Renal pelvis (tissue), 1 donor: ENCODE measurements at regions not wholly inside any gene's neighbourhood (a gene's known extent, or its start where the extent isn't known, plus 50 kb on each side); places are given as distances from the start of the nearest gene placed in this dataset.
"Not testable (repeated sequence)": the region's sequence is repeated elsewhere in the genome, so short reads cannot be mapped to it uniquely, and the experiment has no call there.

Experiments
- DNase-seq: peaks from one replicate; pipeline ENCODE4 v3.0.0-alpha.2; 2013

DNA sequence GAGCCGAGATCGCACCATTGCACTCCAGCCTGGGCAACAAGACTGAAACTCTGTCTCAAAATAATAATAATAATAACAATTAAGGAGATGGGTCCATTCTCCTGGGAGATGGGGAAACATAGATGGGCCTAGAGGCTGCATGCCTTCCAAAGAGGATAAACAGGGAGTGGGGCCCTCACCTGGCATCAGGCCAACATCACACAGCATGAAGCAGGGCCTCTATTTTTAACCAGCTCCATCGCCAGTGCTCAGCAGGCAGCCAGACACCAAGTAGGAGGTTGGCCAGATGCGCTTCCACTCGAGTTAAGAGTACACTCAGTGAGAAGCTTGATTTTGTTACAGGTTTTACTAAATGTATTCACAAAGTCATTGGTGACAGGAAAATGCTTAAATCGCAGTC lies 352.0 kb downstream of the RRAGC start:
- DNase-seq = no peak

DNA sequence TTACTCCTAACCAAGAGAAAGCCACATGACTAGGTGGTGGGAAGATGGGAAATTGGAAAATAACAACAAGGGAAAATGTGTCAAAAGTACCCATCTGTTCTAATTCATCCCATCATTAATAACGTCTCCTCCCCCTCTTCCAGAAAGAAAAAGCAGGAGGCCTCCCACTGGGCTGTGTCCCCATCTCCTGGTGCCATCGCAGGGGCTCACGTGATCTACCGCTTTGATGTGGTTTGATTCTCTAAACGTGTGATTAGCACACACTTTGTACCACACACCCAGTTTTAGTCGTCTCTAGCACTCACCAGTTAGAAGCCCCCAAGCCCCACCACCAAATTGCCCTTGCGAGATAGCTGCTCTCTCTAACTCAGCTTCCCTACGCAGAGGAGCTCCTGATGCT lies 353.6 kb downstream of the RRAGC start:
- no peak for DNase-seq

DNA sequence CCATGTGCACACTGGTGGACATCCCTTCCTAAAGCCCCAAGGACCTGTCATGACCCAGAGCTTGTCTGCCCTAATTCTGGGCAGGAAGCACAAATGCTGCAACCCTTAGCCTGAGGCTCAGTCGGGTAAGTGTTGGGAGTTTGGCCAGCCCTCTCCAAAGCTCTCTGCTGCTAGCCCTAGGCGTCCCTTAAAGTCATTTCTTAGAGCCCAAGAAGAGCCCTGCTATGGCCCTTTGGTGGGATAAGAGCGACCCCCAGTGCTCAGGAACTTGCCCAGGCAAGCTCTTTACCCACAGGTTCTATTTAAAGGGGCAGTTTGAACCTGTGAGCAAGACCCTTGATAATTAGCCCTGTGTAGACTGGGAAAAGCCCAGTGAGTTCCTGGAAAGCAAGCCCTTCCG lies 356.8 kb downstream of the RRAGC start:
- DNase-seq = no peak

DNA sequence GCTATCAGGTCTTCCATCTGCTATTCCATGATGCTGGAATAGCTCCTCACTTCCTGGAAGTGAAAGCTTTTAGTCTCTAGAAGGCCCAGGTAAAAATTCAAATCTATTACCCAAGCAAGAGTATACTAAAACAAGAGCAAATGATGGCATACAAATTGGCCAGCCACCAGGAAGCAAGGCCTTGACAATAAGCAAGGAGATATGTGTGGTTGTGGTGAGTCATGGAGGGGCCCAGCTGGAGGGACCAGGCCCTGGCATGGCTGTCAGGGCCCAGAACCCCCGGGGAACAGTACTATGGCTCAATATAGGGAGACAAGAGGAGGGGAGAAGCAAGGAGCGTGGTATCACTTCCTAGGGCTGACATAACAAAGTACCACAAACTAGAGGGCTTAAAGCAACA lies 358.7 kb downstream of the RRAGC start:
- DNase-seq = no peak

DNA sequence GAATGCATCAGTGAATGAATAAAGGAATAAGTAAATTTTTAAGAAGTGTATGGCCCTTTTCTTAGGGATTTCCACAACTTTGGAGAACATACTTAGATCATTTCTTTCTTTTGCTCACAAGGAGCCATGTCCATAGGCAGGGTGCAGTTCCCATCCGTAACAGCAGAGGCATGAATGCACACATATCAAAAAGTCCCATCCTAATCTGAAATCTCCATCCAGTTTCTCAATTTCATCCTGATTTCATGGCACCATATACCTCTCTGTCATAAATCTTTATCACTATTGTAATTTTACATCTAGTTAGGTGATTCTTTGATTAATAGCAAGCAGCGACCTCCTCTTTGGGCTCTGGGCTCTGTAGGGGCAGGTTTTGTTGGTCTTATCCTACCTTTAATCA lies 359.2 kb downstream of the RRAGC start:
- no peak for DNase-seq

DNA sequence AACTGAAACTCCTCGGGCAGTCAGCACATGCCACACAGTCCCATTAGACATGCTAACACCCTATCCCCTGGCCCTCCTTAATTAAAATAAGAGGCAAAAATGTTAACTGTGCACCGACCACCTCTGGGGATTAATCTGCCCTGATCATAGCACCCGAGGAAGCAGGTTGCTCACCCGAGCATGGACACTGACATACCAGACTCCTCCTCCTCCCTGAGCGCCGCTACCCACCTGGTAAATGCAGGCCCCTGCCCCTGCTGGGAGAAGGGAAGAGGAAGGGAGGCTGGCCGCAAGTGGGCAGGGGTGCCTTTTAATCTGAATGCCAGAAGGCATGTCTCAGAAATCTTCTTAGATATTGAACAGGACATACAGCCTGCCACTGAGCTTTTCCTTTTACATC lies 360.9 kb downstream of the RRAGC start:
- DNase-seq = no peak

DNA sequence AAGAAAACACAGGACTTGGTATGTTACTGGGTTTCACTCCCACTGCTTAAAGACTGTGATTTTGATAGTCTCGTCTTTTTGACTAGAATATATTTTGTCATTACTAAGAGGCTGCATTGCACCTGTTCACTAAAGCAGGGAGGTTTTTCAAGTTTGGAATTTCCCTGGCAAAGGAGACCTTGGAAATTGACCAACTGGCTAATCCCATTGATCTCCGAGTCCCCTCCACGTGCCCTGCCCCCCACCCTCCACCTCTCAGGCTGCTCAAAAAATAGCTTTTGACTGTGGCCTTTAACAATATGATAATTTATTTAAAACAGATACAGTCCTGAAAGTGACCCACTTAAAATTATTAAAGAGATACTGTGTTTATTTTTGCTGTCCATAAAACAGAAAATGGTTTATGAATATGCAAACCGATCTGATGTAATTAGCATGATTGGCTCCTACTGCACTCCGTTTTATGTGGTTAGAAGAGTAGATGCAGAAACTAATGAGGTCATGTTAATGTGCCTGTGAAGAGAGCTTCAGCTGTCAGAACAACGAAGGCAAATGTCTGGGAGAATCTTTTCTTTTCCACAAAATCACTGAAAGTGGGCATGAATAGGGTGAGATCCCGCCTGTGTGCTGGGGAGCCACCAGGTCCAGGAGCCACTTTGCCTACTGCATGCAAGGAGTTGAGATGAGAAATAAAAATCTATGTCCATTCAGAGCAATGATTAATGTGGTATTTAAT lies 361.5 kb downstream of the RRAGC start:
- DNase-seq = no peak

DNA sequence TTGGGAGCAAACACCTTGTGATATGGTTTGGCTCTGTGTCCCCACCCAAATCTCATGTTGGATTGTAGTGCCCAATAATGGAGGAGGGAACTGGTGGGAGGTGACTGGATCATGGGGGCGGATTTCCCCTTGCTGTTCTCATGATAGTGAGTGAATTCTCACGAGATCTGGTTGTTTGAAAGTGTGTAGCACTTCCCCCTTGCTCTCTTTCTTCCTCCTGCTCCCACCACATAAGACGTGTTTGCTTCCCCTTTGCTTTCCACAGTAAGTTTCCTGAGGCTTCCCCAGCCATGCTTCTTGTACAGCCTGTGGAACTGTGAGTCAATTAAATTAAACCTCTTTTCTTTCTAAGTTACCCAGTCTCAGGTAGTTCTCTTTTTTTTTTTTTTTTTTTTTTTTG lies 366.3 kb downstream of the RRAGC start:
- not testable (repeated sequence) for DNase-seq

DNA sequence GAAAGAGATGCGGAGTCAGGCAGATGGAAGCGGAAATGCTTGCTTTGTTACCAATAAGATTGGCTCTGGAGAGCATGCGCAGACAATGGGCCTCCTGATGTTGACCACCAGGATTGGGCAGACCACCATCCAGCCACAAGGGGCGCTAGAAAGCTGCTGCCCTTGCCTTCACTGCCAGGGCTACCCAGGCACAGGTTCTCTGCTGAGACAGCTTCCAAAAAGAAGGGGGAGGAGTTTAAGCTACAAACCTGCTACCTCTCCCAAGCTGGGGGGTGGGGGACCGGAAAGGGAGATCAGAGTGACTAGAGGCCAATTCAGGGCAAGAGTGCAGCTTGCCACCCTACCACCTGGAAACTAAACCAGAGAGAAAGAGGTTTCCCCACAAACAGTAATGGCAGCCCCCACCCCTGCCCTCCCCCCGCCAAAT lies 369.7 kb downstream of the RRAGC start:
- DNase-seq = no peak

DNA sequence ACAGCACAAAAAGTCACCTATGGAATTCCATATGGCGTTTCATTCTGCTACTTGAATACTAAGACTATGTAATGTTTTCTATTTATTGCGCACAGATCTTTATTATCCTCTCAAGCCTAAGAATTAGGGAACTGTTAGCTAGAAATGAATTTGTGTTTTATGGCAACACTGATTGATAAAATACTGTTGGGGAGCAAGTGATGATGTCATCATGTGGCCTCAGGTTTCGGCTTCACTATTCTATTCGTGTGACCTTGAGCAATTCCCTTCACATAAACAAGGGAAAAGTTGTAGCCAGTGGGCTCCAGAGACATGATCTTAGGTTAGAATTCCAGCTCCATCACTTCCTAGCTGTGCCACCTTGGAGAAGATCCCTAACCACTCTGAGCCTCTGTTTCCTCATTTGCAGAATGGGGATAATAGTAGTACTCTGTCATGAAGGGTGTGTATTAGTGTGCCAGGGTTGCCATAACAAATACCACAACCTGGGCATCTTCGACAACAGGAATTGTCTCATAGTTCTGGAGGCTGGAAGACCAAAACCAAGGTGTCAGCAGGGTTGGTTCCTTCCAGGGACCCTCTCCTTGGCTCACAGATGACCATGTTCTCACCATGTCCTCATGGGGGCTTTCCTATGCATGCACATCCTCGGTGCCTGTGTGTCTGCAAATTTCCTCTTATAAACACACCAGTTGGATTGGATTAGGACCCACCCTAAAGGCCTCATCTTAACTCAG lies 371.2 kb downstream of the RRAGC start:
- DNase-seq = no peak

DNA sequence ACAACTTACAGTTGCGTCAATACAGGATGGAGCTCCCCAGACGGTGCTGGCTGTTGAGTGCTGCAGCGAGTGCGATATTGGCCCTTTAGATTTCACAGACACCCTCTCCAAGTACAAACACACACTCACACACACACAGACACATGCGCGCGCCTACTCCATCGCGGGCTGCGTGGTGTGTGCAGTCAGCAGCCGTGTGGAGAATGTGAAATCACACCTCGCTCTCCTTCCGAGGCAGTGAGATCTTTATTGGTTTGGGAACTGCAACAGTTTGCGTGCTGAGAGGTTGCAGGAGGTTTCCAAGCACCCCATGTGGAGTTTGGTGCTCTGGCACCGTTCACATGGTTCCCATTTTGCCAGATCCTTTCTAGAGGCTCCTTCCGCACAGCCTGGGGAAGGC lies 372.2 kb downstream of the RRAGC start:
- no peak for DNase-seq

DNA sequence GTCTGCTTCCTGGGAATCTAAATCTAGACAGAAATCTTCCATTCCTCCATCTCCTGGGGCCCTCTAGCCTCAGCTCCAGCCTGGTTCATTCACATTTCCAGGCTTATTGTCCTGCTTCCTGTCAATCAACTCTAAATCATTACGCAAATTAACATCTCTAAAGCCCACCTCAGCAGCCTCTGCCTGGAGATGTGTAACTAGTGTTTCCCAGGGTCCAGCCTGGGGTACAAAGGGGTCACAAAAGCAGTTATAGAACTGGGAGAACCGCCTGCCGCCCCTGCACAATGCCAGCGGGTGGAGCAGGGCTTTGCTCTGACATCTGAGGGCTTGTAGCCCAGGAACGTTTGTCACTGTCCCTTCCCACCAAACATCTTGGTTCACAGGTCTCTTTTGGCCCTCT lies 373.5 kb downstream of the RRAGC start:
- DNase-seq = no peak

DNA sequence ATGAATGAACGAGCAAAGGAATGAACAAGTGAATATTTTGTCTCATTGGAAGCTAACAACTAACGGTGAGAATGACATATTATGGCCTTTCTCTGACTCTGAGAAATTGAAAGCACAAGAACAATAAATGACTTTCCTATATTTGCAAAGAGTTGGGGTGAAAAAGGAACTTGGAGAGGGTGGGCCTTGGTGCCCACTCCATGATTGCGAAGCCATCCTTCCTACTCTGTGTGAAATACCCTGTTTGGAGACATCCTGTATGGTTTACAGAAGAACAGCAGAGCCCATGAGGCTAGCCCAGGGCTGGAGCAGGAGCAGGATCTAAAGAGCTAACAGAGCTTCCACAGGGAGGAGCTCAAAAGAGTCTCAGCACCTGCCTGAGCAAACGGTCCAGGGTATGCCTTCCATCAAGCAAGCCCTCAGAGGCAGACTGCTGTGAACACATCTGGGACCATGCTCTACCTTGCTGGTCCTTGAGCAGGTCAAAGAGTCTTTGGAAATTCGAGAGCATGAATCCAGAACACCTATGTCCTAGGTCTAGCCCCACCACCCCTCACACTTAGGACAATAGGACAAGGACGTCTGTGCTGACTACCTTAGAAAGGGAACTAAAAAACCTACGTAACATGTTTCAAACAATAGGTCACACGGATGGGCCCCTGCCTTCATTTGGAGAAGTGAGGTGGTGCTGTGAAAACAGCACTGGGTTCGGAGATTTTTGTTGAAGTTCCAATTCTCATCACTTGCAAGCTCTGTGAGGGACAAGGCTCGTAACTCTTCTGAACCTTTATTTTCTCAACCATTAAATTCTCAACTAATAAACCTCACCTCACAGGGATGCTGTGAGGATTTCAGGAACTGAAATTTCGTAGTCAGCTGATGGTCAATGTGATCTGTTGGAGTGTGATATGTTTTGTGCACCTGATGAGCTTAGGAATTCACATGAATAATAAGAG lies 377.4 kb downstream of the RRAGC start:
- DNase-seq = no peak

DNA sequence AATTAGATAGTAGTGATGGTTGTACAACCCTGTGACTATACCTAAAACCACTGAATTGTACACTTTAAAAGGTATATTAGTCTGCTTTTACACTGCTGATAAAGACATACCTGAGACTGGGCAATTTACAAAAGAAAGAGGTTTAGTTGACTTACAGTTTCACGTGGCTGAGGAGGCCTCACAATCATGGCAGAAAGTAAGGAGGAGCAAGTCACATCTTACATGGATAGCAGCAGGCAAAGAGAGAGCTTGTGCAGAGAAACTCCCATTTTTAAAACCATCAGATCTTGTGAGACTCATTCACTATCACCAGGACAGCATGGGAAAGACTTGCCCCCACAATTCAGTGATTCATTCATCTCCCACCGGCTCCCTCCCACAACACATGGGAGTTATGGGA lies 379.9 kb downstream of the RRAGC start:
- not testable (repeated sequence) for DNase-seq

DNA sequence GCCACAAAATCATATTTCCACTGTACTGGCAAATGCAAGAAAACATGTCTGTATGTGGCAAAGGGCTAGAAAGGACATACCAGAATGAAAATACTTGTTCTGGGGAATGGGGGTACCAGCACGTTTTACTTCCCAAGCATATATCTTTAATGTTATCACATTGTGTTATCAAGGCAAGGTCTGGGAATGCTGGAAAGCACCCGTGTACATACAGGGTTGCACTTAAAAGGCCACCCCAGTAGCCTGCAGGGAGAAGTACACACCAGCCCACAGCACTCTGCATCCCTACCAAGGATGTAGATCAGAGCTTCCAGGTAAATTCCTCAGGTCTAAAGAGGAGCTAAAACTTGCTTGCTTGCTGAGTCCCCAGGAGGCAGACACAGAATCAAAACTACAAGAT lies 381.8 kb downstream of the RRAGC start:
- no peak for DNase-seq

DNA sequence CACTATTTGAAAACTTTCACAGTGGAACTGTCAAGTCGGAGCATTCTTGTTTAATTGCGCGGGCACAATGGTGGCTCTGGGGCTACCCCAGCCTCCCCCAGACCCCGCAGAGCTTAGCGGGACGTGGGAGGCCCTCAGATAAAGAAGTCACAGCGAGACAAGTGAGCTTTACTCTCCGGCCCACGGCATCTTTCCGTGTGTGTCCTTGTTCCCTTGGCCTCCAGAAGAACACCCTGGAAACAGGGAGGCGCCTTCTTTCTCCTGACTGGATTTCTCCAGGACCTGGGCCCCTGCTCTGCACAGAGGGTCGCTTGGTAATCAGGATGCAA lies 382.8 kb downstream of the RRAGC start:
- DNase-seq = no peak

DNA sequence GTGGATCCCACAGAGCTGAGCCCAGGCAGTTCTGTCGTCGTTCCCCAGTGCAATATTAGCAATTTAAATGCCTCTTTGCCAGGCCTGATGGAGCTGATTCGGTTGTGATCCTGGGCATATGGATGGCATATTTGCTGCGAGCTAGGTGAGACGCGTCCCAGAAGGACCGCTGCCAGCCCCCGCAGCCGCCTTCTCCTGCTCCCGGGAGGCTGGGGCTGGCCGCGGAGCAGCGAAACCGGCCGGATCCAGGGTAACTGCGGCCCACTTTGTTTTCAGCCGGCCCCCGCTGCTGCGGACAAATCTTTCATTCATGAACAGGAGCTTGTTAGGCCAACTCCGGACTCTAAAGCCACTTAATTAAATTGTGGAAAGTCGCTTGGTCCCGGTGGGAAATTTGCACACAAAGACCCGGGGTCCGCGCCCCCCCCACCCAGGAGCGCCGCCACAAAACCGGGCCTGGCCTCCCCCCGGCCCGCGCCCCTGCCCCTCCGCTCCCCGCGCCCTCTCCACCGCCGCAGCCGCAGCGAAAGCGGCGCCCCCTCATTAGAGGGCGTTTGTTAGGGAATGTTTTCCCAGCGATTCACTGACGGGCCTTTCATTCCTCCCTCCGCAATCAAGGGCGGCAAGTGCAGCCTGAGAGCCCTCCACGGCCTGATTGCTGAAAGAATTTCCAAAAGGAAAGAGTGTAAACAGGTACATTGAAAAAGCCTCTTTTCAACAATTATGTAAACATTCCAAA lies 383.3 kb downstream of the RRAGC start:
- DNase-seq = no peak

DNA sequence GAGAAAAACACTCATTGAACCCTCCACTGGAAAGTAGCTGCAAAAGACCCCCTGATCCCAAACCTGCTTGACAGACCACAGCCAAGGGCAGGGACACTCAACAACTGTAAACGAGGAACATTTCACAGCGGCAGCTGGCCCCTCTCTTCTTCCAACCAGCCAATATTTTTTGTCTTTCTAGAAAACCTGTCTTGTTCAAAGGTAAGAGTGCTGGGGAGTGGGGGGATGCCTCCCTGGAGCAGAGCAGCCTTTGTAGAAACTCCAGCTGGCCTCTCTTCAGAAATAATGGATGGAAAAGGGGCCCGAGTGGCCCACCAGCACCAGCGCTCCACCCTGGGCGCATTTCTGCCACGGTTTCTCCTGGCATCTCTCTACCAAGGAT lies 384.0 kb downstream of the RRAGC start:
- DNase-seq = no peak

DNA sequence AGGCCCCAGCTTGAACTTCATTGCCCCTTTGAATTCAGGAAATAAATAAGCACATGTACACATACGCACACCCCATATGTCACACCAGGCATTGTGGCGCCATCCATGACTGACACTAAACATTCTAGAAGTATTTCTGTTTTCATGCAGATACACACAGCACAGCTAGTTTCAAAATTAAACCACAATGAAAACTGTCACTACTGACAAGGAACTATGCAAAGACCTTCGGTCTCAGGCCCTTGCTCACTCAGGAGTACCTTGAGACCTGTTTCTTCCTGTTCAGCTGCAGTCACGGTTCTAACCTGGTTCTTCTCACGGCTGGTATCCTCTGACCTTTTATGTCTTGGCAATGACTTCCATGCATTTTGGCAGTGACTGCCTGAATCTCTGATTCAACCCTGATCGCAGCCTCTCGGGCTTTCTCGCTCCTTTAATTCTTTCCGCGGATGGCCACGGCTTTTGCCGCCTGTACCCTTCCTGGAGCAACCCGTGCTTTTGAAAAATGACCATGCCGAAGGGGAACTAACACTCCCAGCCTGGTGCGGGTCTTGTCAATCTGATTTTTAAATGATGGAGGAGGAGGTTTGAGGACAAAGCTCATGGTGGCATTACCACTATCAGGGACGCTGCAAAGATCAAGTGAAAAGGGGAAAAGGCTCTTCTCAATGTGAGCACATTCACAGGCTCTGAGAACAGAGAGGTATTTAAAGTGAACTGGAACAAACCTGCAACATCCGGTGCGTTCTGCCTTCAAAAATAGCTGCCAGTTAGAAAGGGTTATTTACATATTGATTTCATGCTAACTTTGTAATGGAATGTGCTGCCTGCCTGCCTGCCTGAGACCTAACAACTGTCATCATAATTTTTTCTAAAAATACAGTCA lies 384.6 kb downstream of the RRAGC start:
- no peak for DNase-seq

DNA sequence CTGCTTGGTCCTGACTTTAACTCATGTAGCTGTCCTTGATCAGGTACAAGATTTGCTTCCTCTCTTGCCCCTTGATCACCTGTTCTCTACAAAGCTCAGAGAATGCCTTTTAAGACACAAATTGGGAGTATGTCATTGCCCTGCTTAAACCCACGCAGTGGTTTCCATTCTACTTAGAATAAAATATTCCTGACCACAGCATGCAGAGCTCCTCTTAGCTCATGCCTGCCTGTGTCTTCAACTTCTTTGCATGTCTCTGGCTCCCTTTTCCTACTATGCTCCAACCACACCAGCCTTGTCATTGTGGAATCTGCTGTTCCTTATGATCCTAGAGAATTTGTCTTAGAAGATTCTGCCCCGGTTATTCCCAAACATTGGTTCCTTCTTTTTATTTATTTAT lies 393.1 kb downstream of the RRAGC start:
- DNase-seq = no peak

DNA sequence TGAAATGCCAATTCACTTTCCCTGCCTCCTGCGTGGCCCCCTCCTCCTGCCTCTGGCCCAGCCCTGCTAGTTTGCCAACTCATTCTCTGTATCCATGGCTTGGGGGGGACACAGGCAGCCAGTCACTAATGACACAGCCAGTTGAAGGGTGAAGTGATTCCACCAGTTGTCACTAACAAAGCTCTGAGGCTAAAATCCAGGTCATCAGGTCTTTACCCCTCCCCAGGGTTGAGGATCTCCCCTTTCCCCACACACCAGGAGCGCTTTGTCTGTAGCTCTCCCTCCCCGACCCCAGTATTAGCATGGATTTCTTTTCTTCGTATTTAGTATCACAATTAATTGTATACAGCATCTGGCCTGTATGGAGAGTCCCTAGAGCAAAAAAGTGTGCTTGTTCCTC lies 394.1 kb downstream of the RRAGC start:
- no peak for DNase-seq
